ENCODE measurements at regions not wholly inside any gene's neighbourhood (a gene's known extent, or its start where the extent isn't known, plus 50 kb on each side); places are given as distances from the start of the nearest gene placed in this dataset.

DNA sequence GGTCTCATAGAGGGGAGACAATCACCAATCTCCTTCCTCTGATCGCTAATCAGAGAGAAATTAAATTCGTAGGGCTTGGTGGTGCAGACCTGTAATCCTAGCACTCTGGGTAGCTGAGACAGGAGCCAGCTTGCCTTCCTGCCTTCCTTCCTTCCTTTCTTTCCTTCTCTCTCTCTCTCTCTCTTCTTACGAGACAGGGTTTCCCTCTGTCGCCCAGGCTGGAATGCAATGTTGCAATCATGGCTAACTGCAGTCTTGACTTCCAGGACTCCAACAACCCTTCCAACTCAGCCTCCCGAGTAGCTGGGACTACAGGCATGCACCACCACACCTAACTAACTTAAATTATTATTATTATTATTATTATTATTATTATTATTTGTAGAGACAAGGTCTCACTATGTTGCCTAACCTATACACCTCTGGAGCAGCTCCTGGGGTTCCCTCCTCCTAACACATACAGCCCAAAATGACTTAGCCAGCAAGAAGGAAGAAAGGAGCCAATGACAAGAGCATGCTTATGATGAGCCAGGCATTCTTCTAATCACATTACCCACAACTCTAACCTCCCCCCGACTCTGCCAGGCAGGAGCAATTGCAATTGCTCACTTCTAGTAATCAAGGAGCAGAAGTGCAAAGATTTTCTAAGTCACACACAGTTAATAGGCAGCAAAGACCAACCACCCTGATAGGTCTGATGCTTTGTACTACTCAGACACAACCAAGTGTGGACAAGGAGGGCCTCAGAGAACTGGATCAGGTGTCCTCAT lies 105.4 kb upstream of the F3 start:
- TF ChIP-seq, protein P1, sequence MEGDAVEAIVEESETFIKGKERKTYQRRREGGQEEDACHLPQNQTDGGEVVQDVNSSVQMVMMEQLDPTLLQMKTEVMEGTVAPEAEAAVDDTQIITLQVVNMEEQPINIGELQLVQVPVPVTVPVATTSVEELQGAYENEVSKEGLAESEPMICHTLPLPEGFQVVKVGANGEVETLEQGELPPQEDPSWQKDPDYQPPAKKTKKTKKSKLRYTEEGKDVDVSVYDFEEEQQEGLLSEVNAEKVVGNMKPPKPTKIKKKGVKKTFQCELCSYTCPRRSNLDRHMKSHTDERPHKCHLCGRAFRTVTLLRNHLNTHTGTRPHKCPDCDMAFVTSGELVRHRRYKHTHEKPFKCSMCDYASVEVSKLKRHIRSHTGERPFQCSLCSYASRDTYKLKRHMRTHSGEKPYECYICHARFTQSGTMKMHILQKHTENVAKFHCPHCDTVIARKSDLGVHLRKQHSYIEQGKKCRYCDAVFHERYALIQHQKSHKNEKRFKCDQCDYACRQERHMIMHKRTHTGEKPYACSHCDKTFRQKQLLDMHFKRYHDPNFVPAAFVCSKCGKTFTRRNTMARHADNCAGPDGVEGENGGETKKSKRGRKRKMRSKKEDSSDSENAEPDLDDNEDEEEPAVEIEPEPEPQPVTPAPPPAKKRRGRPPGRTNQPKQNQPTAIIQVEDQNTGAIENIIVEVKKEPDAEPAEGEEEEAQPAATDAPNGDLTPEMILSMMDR (IDR thresholded peaks at IDR 0.05; ENCODE audit: low read depth, low read length), result no peak
- no peak overlapping the region for H3K4me3 ChIP-seq (ENCODE audit: low read depth, low read length)

DNA sequence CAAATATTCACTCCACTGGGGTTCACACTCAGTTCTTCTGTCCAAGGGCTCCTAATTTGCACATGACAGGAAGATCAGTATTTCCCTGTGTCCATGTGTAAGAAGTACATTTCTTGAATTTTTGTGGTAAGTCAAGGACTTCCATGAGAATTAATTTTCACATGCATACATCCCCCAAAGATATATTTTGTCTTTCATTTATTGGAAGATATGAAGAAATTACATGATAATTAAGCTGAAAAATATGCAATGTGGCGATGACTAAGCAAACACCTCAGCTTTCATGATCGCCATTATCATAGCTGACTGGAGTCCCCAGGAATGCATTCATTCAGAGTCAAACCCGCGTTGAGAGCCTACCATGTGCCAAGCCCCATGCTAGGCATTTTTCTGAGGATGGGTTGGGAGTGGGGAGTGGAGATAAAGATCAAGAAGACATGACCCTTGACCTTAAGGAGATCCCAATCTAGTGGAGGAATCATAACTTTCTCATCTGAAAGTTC lies 104.6 kb upstream of the F3 start:
- TF ChIP-seq, protein P1 (IDR thresholded peaks at IDR 0.05; ENCODE audit: low read depth, low read length), result no peak
- no peak overlapping the region for H3K4me3 ChIP-seq (ENCODE audit: low read depth, low read length)

DNA sequence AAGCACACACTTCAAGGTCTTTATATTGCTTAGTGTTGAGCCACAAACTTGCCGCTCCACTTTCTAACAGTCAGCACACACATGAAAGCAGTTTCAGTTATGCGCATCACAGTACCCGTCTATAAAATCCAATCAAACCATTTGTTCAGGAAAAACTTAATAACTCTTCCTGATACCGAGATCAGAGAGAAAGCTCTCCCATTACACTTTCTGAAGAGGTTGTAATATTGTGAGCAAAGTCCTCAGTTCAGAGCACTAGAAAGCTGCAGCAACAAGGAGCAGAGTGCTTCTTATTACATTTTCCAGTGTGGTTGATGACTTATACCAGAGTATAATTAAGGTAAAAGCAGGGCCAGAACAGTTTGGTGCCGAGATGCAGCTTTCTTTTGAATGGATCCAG lies 102.8 kb upstream of the F3 start:
- no peak overlapping the region for H3K4me3 ChIP-seq (ENCODE audit: low read depth, low read length)
- TF ChIP-seq, protein P1 (IDR thresholded peaks at IDR 0.05; ENCODE audit: low read depth, low read length), result no peak

DNA sequence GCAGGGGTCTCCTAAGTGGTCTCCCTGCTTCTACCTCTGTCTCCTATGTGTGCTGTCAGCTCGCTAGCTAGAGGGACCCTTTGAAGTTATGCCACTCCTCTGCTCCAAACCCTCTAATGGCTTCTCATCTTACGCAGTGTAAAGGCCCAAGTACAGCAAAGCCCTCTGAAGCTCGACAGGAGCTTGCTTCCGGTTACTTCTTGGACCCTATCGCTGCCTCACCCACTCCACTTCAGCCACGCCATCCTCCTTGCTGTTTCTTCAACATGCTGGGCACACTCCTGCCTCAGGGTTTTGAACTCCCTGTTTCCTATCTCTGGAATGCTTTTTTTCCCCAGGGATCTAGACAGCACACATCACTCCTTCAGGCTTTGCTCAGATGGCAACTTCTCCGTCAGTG lies 102.3 kb upstream of the F3 start:
- H3K4me3 ChIP-seq (ENCODE audit: low read depth, low read length), result no peak overlapping the region
- TF ChIP-seq, protein P1 (IDR thresholded peaks at IDR 0.05; ENCODE audit: low read depth, low read length), result no peak

DNA sequence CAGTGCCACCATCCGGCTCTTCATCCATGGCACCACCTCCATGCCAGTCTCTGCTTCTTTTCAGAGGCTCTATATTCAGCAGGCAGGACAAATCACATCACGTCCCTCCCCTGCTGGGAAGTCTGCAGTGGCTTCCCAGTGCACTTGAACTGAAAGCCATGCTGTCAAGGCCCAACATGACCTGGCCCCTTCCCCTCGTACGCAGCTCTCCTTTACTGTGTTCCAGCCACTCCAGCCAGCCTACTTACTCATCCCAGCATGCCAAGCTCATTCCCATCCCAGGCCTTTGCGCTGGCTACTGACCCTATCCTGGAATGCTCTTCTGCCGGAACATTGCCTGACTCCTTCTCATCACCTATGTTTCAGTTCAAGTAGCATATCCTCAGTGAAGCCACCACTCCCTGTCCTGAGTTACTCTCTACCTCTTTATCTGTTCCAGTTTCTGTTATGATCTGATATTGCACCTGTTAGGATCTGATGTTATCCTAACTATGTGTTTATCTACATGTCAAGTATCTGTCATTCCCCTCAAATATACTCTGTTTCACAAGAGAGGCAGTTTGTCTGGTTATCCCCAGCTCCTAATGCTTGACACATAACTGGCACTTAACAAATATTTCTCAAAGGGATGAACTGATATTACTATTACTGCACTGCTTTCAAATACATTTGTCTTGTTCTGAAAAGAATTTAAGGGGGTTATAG lies 101.2 kb upstream of the F3 start:
- TF ChIP-seq, protein P1 (IDR thresholded peaks at IDR 0.05; ENCODE audit: low read depth, low read length), result no peak
- no peak overlapping the region for H3K4me3 ChIP-seq (ENCODE audit: low read depth, low read length)

DNA sequence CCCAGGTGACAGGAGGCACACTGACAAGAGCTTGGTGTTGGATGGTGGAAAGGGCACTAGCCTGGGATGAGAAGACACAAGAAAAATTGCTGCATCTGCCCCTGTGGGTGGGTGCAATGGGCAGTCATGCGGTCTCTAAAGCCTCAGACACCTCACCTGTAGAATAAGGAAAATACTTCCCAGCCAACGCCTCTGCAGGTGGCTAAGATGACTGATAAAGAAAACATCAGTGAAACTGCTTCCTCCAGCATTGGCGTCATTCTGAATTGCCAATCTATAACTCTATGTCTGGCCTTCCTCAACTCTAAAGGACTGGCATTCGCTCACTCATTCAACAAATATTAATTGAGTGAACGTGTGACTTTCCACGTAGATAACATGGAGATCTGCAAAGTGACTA lies 100.4 kb upstream of the F3 start:
- no peak overlapping the region for H3K4me3 ChIP-seq (ENCODE audit: low read depth, low read length)
- TF ChIP-seq, protein P1 (IDR thresholded peaks at IDR 0.05; ENCODE audit: low read depth, low read length), result no peak

DNA sequence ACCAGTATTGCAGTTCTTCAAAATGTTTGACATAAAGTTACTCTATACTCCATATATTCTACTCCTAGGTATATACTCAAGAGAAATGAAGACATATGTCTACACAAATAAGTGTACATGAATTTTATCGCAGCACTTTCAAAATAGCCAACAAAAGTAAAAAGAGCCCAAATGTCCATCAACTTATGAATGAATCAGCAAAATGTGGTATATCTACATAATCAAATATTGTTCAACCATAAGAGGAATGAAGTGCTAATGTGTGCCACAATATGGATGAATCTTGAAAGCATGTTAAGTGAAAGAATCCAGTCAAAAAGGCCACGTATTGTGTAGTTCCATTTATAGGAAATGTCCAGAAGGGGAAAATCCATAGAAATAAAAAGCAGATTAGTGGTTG lies 98.6 kb upstream of the F3 start:
- no peak overlapping the region for H3K4me3 ChIP-seq (ENCODE audit: low read depth, low read length)
- TF ChIP-seq, protein P1 (IDR thresholded peaks at IDR 0.05; ENCODE audit: low read depth, low read length), result no peak

All from WI38 (cell line).